GM18511 (cell line): ENCODE measurements at regions not wholly inside any gene's neighbourhood (a gene's known extent, or its start where the extent isn't known, plus 50 kb on each side); places are given as distances from the start of the nearest gene placed in this dataset.
"Not testable (repeated sequence)": the region's sequence is repeated elsewhere in the genome, so short reads cannot be mapped to it uniquely, and the experiment has no call there.

Experiments
- ATAC-seq: cut with Tn5 transposase; IDR thresholded peaks from one replicate; pipeline ENCODE4 v1.9.1; 2021; ENCODE audit warnings: mild to moderate bottlenecking, moderate library complexity; ENCODE audit not compliant: unreplicated experiment

- ATAC-seq, result no peak
These were observed 561.4 kb downstream of the ADCYAP1 start for GRCh38 chr18:1466035-1466434.

GRCh38 chr18:1467461-1467964 lies 562.8 kb downstream of the ADCYAP1 start:
- no peak for ATAC-seq

- ATAC-seq, result no peak
These were observed 563.9 kb downstream of the ADCYAP1 start for GRCh38 chr18:1468550-1468949.

- ATAC-seq, result no peak
These were observed 571.2 kb downstream of the ADCYAP1 start for GRCh38 chr18:1475867-1476266.

- no peak for ATAC-seq
These were observed 575.6 kb downstream of the ADCYAP1 start for GRCh38 chr18:1480309-1480708.

- no peak for ATAC-seq
These were observed 576.9 kb downstream of the ADCYAP1 start for GRCh38 chr18:1481577-1481976.

- no peak for ATAC-seq
These were observed 578.7 kb downstream of the ADCYAP1 start for GRCh38 chr18:1483385-1483784.

GRCh38 chr18:1487457-1487856 lies 582.8 kb downstream of the ADCYAP1 start:
- no peak for ATAC-seq

GRCh38 chr18:1488394-1488793 lies 583.7 kb downstream of the ADCYAP1 start:
- ATAC-seq, result no peak

- ATAC-seq, result no peak
These were observed 584.3 kb downstream of the ADCYAP1 start for GRCh38 chr18:1488957-1489356.

- ATAC-seq, result no peak
These were observed 590.7 kb downstream of the ADCYAP1 start for GRCh38 chr18:1495387-1495786.

- ATAC-seq, result no peak
These were observed 591.4 kb downstream of the ADCYAP1 start for GRCh38 chr18:1496096-1496495.

GRCh38 chr18:1498216-1498615 lies 593.5 kb downstream of the ADCYAP1 start:
- no peak for ATAC-seq

GRCh38 chr18:1499265-1499664 lies 594.6 kb downstream of the ADCYAP1 start:
- no peak for ATAC-seq

- no peak for ATAC-seq
These were observed 599.2 kb downstream of the ADCYAP1 start for GRCh38 chr18:1503847-1504246.

GRCh38 chr18:1505856-1506255 lies 601.2 kb downstream of the ADCYAP1 start:
- ATAC-seq, result no peak

GRCh38 chr18:1510542-1511179 lies 606.0 kb downstream of the ADCYAP1 start:
- no peak for ATAC-seq

GRCh38 chr18:1511619-1512311 lies 607.1 kb downstream of the ADCYAP1 start:
- no peak for ATAC-seq

- no peak for ATAC-seq
These were observed 608.8 kb downstream of the ADCYAP1 start for GRCh38 chr18:1513519-1513918.

- not testable (repeated sequence) for ATAC-seq
These were observed 617.0 kb downstream of the ADCYAP1 start for GRCh38 chr18:1521588-1522248.

- ATAC-seq, result no peak
These were observed 617.6 kb downstream of the ADCYAP1 start for GRCh38 chr18:1522249-1522615.

GRCh38 chr18:1526991-1527390 lies 622.3 kb downstream of the ADCYAP1 start:
- ATAC-seq, result no peak
